HEK293T (cell line): ENCODE measurements at regions not wholly inside any gene's neighbourhood (a gene's known extent, or its start where the extent isn't known, plus 50 kb on each side); places are given as distances from the start of the nearest gene placed in this dataset.
"Not testable (repeated sequence)": the region's sequence is repeated elsewhere in the genome, so short reads cannot be mapped to it uniquely, and the experiment has no call there.

Experiments used
- CTCF ChIA-PET: fragments of 350-600 bp; formaldehyde crosslinking; extraction: SDS; loops from one replicate; lab custom pipeline; 2021; ENCODE audit warnings: antibody characterized with exemption, inconsistent platforms; lab: Yijun Ruan, JAX
- POLR2A ChIA-PET: fragments of 350-600 bp; formaldehyde crosslinking; extraction: SDS; loops from one replicate; lab custom pipeline; 2020; ENCODE audit warnings: antibody characterized with exemption, inconsistent platforms; lab: Yijun Ruan, JAX
- DNase-seq: peaks from one replicate; pipeline ENCODE4 v3.0.0; 2012; ENCODE audit warnings: mixed read lengths; ENCODE audit errors: extremely low spot score
- ARNT ChIP-seq: fragments of 450-650 bp; IDR thresholded peaks from 2 replicates; pipeline ENCODE4 v1.6.1; 2017; ENCODE audit warnings: mild to moderate bottlenecking
- BHLHE40 ChIP-seq: fragments of 450-650 bp; IDR thresholded peaks from 2 replicates; pipeline ENCODE4 v1.6.1; 2016; ENCODE audit warnings: mild to moderate bottlenecking, moderate library complexity, borderline replicate concordance
- CTBP1 ChIP-seq: fragments of 450-650 bp; IDR thresholded peaks from 2 replicates; pipeline ENCODE4 v1.6.1; 2016; ENCODE audit warnings: borderline replicate concordance
- ELF4 ChIP-seq: fragments of 450-650 bp; IDR thresholded peaks from 2 replicates; pipeline ENCODE4 v1.6.1; 2017; ENCODE audit warnings: antibody characterized with exemption
- FOXA1 ChIP-seq: fragments of 450-650 bp; IDR thresholded peaks from 2 replicates; pipeline ENCODE4 v1.6.1; 2016; ENCODE audit warnings: mild to moderate bottlenecking
- FOXK2 ChIP-seq: fragments of 450-650 bp; IDR thresholded peaks from 2 replicates; pipeline ENCODE4 v1.6.1; 2016; ENCODE audit warnings: mild to moderate bottlenecking
- FOXM1 ChIP-seq: fragments of 450-650 bp; IDR thresholded peaks from 2 replicates; pipeline ENCODE4 v1.6.1; 2017; ENCODE audit warnings: mild to moderate bottlenecking, borderline replicate concordance
- HDGF ChIP-seq: fragments of 450-650 bp; IDR thresholded peaks from 2 replicates; pipeline ENCODE4 v1.6.1; 2017; ENCODE audit warnings: antibody characterized with exemption, borderline replicate concordance
- L3MBTL2 ChIP-seq: fragments of 450-650 bp; conservative IDR thresholded peaks from 2 replicates; pipeline ENCODE4 v1.6.1; 2016; ENCODE audit warnings: mild to moderate bottlenecking
- LEF1 ChIP-seq: fragments of 450-650 bp; IDR thresholded peaks from 2 replicates; pipeline ENCODE4 v1.6.1; 2017; ENCODE audit warnings: mild to moderate bottlenecking, borderline replicate concordance
- NFRKB ChIP-seq: fragments of 450-650 bp; IDR thresholded peaks from 2 replicates; pipeline ENCODE4 v1.6.1; 2016; ENCODE audit warnings: mild to moderate bottlenecking, moderate library complexity
- SP1 ChIP-seq: fragments of 450-650 bp; IDR thresholded peaks from 2 replicates; pipeline ENCODE4 v1.6.1; 2017
- SUZ12 ChIP-seq: fragments of 450-650 bp; IDR thresholded peaks from 2 replicates; pipeline ENCODE4 v1.6.1; 2016; ENCODE audit warnings: mild to moderate bottlenecking
- TARDBP ChIP-seq: fragments of 450-650 bp; IDR thresholded peaks from 2 replicates; pipeline ENCODE4 v1.6.1; 2016
- ZNF384 ChIP-seq: fragments of 450-650 bp; IDR thresholded peaks from 2 replicates; pipeline ENCODE4 v1.6.1; 2016
- TF ChIP-seq, protein P1 (sequence below): fragments of 450-650 bp; IDR thresholded peaks from 2 replicates; pipeline ENCODE4 v1.6.1; 2016

GRCh38 chr3:26894443-26894842 is 271.9 kb downstream of the LRRC3B start:
- ChIA-PET CTCF (no interaction called here), POLR2A (no interaction called here)
- no peak for TF ChIP-seq ARNT
- TF ChIP-seq L3MBTL2, result no peak
- no peak for TF ChIP-seq TARDBP
- no peak for TF ChIP-seq FOXA1
- no peak for TF ChIP-seq NFRKB
- no peak for TF ChIP-seq LEF1
- no peak for TF ChIP-seq SP1
- TF ChIP-seq CTBP1, result no peak
- DNase-seq, result no peak

DNA sequence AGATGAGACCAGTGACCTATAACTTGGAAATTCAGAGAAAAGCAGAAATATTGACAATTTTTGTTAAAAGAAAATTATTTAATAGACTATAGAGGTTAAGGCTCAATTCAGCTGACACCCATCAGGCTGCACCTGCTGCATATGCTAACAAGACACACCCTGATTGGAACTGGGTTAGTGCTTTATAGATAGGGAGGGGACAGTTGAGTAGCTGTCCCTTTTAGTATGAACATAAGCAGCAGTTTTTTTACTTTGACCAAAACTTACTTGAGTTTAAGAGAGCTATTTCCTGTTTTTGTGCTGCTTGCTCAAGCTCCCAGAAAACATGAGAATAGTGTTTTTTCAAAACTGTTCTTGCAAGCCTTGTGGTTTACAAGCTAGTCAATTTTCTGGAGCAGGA is 292.6 kb downstream of the LRRC3B start:
- ChIA-PET POLR2A (no interaction called here), CTCF (no interaction called here)
- TF ChIP-seq BHLHE40, result no peak
- no peak for TF ChIP-seq SP1
- TF ChIP-seq FOXM1, result no peak
- TF ChIP-seq CTBP1, result no peak
- no peak for TF ChIP-seq LEF1
- TF ChIP-seq SUZ12, result no peak
- TF ChIP-seq FOXA1, result no peak
- no peak for TF ChIP-seq ZNF384
- no peak for TF ChIP-seq ARNT
- TF ChIP-seq TARDBP, result no peak
- TF ChIP-seq NFRKB, result no peak
- no peak for DNase-seq

DNA sequence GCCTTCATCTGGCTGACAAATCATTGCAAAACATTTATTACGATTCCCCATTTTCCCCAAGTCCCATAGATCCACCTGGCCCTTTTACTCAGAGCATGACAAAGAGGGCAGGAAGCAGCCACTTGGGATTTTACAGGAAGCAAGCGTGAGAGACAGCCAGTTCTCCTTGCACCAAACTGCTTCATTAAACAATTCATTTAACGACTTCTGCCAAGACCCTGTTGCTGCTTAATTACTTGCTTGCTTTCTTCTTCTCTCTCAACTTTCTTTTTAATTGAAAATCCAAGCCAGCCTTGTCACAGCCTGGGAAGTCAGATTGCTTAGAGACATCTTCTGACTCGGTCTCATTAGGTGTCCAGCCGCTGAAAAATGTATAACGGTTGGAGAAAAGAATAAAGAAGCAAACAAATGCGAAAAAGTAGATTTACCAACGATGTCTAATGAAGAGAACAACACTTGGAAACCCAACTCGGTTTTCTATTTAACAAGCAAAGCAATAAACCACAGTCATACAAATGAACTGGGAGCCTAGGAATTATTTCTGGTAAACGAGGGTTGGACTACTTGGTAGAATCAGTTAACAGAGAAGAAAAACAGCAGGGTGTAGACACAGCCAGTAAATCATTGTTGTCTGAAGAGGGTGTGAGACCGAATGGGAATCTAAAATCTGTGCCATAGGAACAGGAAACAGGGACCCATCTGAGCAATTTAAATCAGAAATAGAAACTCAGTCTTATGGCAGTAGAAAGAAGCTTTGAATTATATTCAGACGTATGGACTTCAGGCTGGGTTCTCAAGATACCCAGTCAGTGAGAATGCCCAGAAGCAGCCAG is 298.3 kb downstream of the LRRC3B start:
- POLR2A ChIA-PET, result no interaction called here
- CTCF ChIA-PET, result no interaction called here

GRCh38 chr3:26931896-26932295 is 309.3 kb downstream of the LRRC3B start:
- TF ChIP-seq, protein P1, sequence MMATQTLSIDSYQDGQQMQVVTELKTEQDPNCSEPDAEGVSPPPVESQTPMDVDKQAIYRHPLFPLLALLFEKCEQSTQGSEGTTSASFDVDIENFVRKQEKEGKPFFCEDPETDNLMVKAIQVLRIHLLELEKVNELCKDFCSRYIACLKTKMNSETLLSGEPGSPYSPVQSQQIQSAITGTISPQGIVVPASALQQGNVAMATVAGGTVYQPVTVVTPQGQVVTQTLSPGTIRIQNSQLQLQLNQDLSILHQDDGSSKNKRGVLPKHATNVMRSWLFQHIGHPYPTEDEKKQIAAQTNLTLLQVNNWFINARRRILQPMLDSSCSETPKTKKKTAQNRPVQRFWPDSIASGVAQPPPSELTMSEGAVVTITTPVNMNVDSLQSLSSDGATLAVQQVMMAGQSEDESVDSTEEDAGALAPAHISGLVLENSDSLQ, result no peak
- ChIA-PET CTCF (no interaction called here), POLR2A (no interaction called here)
- DNase-seq, result no peak

More for the DNA sequence above, 298.3 kb downstream of the LRRC3B start:
- TF ChIP-seq FOXK2 (no peak), HDGF (no peak), FOXA1 (no peak), L3MBTL2 (no peak), SP1 (no peak), ARNT (no peak), ZNF384 (no peak), CTBP1 (no peak), NFRKB (no peak), BHLHE40 (no peak), ELF4 (no peak), LEF1 (no peak), TARDBP (no peak), FOXM1 (no peak), SUZ12 (no peak)
- TF ChIP-seq, protein P1, result no peak
- no peak for DNase-seq

- ChIA-PET POLR2A (no interaction called here), CTCF (no interaction called here)
- DNase-seq, result no peak
- no peak for TF ChIP-seq ARNT
Observed at GRCh38 chr3:26932752-26933151, 310.2 kb downstream of the LRRC3B start.

DNA sequence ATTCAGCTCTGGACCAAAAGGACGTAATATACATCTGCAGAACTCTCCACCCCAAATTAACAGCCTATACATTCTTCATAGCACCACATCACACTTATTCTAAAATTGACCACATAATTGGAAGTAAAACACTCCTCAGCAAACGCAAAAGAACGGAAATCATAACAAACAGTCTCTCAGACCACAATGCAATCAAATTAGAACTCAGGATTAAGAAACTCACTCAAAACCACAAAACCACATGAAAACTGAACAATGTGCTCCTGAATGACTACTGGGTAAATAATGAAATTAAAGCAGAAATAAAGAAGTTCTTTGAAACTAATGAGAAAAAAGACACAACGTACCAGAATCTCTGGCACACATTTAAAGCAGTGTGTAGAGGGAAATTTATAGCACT is 322.9 kb downstream of the LRRC3B start:
- DNase-seq, POLR2A ChIA-PET, CTCF ChIA-PET: not testable (repeated sequence)

DNA sequence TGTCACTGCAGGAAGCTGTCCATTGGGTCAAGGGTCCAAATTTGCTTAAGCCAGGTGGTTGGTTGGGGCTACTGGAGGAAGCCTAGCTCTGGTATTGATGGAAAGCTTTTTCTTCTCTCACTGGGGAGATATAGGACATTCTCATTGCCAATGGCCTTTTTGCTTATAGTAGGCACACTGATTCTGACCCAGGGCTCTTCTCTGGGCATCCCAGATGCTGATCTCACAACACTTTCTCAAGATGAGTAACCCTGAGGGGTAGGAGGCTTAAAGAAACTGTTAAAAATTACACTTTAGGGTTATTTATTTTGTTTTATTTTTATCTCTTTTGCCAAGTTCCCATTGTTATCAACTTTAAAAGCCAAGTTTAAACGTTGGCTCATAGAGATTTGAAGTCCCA is 337.8 kb downstream of the LRRC3B start:
- CTCF ChIA-PET, result no interaction called here
- POLR2A ChIA-PET, result no interaction called here
- no peak for DNase-seq
- no peak for TF ChIP-seq SUZ12
- no peak for TF ChIP-seq ELF4
- TF ChIP-seq CTBP1, result no peak
- TF ChIP-seq FOXM1, result no peak
- TF ChIP-seq HDGF, result no peak
- TF ChIP-seq, protein P1, result no peak
- no peak for TF ChIP-seq LEF1
- TF ChIP-seq FOXA1, result no peak
- TF ChIP-seq SP1, result no peak
